ENCODE measurements at regions not wholly inside any gene's neighbourhood (a gene's known extent, or its start where the extent isn't known, plus 50 kb on each side); places are given as distances from the start of the nearest gene placed in this dataset.
"Not testable (repeated sequence)": the region's sequence is repeated elsewhere in the genome, so short reads cannot be mapped to it uniquely, and the experiment has no call there.

DNA sequence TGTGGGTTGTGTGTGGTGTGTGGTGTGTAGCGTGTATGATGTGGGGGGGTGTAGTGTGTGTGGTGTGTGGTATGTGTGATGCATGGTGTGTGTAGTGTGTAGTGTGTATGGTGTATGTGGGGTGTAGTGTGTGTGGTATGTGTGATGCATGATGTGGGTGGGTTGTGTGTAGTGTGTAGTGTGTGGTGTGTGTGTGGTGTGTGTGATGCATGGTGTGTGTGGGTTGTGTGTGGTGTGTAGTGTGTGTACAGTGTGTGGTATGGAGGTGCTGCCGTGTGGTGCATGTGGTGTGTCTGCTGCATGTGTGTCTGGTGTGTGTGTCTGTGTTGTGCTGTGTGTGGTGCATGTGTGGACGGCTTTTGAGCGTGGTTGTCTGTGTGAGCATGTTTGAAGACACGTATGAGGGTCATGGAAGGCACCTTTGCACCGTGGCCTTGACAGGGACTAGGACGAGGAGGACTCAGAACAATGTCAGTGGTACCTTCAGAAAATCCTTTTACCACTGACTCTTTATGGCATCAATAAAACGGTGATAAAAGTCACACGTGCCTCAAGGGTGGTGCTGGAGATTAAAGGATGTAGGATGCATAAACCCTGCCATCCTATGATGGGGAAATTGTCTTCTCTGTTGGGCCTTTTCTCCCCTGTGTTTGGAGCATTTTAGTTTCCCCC lies 328.7 kb upstream of the B3GAT1 start:
- DNase-seq, result no peak

DNA sequence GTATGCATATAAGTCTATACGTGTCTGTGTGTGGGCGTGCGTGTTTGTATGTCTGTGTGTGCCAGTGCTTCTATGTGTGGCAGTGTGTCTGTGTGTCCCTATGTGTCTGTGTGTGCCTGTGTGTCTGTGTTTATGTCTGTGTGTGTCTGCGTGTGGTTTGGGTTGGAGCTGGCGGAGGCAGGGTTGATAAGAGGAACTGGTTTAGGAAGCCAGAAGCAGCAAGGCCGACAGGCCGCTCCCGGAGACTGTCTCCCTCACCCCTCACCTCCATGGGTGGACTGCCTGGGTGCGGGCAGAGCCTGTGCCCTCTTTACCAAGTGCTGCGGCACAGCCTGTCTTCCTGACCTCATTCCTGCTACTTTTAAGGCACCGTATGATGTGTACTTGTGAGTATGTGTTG lies 327.1 kb upstream of the B3GAT1 start:
- DNase-seq, result no peak

DNA sequence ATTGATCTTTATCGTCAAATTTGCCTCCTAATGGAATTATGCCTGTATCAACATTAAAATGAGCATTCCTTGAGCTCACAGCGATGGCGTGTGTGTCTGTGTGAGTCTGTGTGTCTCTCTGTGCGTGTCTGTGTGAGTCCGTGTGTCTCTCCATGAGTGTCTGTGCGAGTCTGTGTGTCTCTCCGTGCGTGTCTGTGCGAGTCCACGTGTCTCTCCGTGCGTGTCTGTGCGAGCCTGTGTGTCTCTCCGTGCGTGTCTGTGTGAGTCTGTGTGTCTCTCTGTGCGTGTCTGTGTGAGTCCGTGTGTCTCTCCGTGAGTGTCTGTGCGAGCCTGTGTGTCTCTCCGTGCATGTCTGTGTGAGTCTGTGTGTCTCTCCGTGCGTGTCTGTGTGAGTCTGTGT lies 326.5 kb upstream of the B3GAT1 start:
- DNase-seq, result no peak

GRCh38 chr11:134737563-134738510 lies 325.8 kb upstream of the B3GAT1 start:
- DNase-seq, result no peak

GRCh38 chr11:134736251-134736947 lies 324.4 kb upstream of the B3GAT1 start:
- no peak for DNase-seq

DNA sequence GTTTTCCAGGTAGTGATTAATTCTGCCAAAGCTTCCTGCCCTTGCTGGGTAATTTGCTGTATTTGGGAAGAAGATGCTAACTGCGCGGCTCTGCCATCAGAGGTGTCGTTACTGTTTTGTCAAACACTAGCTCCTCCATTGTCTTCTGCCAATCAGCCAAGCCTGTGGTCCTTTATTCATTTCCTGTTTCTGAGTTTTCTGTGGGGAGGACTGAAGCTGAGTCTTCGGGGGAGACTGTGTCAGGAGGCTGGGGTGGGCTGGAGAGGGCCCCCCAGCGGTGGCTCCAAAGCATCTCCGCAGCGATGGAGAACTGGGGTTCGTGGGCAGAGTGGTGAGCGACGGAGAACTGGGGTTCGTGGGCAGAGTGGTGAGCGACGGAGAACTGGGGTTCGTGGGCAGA lies 322.9 kb upstream of the B3GAT1 start:
- no peak for DNase-seq

GRCh38 chr11:134734141-134734845 lies 322.3 kb upstream of the B3GAT1 start:
- no peak for DNase-seq

DNA sequence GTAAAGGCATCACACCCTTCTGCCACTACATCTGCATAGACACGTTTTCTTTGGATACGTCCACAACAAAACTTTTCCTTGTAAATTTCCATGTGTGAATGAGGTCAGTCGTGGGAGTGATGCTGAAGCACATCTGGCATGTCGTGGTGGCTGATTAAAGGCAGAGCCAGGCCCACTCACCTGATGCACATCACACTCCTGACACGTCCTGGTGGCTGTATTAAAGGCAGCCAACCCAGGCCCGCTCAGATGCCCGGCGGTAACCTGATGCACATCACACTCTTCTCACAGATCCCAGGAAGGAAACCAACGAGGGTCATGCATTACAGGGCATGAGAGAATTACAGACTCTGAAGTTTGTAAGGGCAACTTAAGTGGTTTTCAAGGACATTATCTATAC lies 321.6 kb upstream of the B3GAT1 start:
- DNase-seq, result no peak

- no peak for DNase-seq
These were observed 319.3 kb upstream of the B3GAT1 start for GRCh38 chr11:134731213-134731961.

GRCh38 chr11:134730561-134731212 lies 318.6 kb upstream of the B3GAT1 start:
- DNase-seq, result no peak

GRCh38 chr11:134730101-134730500 lies 318.1 kb upstream of the B3GAT1 start:
- DNase-seq, result no peak

- no peak for DNase-seq
These were observed 316.1 kb upstream of the B3GAT1 start for GRCh38 chr11:134728186-134728585.

- DNase-seq, result no peak
These were observed 315.6 kb upstream of the B3GAT1 start for GRCh38 chr11:134727636-134728035.

- no peak for DNase-seq
These were observed 315.2 kb upstream of the B3GAT1 start for GRCh38 chr11:134727204-134727603.

DNA sequence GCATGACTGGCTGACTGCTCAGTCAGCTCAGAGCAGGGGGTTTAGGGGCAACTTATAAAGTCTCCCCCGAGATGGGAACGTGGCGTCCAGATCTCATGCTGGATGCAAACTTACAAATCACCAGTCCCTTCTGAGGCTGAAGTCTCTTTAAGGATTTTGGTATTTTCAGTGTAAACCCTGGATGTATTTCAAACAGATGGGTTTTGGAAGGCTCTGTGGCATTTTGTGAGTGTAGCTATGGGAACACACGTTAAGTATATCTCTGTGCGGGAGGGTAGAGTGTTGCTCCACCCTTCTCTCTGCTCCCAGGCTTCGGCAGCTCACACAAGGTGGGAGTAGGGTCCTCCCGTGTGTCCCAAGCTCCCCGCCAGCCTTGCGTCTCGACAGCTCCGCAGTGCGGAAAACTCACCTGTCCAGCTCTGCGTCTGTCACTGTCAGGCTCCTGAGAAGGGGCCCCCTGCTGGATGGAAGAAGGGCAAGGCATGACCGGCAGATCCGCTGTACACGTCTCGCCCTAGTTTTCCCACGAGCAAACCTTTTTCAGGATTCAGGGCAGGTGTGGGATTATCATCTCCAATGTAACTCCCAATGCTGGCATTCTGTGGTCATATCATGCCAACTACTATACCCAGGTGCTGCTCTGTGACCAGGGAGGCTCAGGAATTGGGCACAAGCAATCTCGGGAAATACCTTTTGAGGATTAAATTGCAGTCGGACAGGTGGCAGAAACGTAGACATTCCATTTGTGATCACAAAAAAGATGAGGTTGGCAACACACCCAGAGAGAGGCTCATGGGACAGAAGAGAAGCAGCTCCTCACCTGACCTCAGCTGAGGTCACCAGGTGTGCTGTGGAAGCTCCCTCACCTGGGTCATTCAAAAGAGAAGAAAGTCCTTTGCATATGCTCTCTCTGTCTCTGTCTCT lies 313.9 kb upstream of the B3GAT1 start:
- DNase-seq, result no peak

DNA sequence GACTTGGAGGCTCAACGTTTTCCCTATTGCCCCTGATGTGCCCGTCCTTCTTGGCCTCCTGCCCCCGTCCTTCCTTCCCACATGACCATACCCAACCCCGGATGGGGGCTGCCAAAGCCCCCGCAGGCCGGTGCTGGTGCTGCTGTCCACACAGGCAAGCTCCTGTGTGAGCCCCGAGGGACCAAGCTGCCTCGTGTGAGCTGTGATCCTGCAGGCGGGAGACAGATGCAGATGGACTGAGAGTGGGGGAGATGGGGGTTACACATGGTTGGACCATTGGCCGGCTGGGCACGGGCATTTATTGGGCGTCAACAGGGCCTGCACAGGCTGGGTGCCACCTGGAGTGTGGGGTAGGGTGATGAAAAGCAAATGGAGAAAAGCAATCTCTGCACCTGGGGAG lies 313.2 kb upstream of the B3GAT1 start:
- no peak for DNase-seq

GRCh38 chr11:134724779-134725140 lies 312.7 kb upstream of the B3GAT1 start:
- DNase-seq, result no peak

DNA sequence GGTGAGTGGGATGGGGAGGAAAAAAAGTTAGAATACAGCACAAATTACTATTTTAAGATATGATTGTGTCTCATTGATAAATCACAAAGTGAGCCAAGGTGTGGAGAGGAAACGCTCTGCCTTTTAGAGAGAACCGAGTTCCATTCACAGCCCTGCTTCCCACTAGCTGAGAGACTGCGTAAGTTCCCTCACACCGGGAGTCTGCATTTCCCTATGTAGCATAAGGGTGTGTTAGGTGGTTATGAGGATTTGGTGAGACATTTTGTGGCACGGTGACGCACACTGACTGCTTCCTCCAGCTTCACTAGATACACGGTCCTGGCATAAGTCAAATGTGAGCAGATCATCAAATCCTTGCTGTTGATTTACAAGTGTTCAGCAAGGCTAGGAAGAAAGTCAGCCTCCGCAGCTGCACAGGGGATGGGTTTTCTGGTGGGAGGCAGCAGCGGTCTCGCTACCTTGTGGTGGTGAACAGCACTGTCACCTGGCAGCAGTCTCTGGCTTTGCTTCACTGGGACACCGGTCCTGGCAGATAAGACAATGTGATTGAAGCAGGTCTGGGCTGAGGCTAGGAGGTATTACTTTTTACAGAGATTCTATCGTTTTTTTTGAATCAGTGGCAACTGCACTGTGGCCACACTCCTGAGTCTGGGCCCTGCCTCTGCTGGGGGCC lies 312.2 kb upstream of the B3GAT1 start:
- DNase-seq, result no peak

DNA sequence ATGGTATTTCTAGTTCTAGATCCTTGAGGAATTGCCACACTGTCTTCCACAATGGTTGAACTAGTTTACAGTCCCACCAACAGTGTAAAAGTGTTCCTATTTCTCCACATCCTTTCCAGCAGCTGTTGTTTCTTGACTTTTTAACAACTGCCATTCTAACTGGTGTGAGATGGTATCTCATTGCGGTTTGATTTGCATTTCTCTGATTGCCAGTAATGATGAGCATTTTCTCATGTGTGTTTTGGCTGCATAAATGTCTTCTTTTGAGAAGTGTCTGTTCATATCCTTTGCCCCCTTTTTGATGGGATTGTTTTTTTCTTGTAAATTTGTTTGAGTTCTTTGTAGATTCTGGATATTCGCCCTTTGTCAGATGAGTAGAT lies 308.6 kb upstream of the B3GAT1 start:
- not testable (repeated sequence) for DNase-seq

Measured in NCI-H774 (cell line).